Superior temporal gyrus (tissue), 1 donor: ENCODE measurements at regions not wholly inside any gene's neighbourhood (a gene's known extent, or its start where the extent isn't known, plus 50 kb on each side); places are given as distances from the start of the nearest gene placed in this dataset.

ENCODE experiments used
- DNase-seq: peaks from one replicate; pipeline ENCODE4 v3.0.0-alpha.2; 2016; ENCODE audit errors: extremely low spot score

DNA sequence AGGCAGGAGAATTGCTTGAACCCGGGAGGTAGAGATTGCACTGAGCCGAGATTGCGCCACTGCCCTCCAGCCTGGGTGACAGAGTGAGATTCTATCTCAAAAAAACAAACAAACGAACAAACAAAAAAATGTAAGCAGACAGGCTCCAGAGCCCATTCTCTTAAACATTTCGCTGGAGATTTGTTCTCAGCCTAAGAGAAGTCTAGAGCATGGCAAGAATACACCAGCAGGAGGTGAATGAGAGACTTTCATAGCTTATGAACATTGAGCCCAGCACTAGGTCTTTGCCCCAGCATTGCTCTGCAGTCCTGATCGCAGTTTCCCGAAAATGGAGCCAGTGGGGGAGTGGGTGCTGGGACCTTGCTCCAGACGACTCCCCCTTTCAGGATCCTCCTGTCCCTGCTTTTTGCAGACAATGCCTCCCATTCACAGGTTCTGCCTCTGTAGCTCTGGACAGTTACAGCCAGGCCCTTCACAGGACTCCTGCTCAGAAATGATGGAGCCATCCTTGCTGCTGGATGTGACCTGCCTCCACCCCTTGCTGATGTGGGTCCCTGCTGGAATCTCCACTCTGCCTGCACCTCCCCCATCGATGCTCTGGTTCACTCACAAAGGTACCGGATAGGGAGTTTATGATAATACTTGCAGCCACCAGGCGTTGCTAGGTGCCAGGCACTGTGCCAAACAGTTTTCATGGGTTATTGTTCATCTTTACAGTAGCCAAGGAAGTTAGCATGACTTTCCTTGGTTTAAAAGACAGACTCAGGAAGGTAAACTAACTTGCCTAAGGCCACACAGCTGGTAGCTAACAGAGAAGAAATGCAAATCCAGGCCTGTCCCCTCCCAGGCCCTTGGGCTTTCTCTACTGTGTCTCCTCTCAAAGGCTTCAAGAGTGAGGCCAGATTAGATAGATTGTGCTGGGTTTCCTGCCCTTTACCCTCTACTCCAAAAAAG lies 329.7 kb upstream of the TLE3 start:
- DNase-seq: no peak

- DNase-seq: no peak
These were observed 328.5 kb upstream of the TLE3 start for GRCh38 chr15:70426096-70426821.

- no peak for DNase-seq
These were observed 327.3 kb upstream of the TLE3 start for GRCh38 chr15:70424937-70425411.

DNA sequence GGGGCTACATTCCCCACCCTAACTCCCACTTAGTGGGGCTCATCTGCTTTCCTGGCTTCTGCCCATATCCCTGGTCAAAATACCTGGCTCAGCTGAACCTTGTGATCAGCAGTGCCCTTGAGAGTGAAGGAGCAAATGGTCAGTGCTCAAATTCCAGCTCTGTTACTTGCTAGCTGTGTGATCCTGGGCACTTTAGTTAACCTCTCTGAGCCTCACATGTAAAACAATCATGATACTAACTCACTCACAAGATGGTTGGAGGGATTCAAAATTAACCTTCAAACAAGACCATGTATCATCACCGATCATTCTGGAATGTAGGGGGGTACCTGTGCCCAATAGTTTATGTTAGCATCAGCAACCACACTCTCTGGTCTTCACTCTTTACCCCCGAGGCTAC lies 325.6 kb upstream of the TLE3 start:
- no peak for DNase-seq

DNA sequence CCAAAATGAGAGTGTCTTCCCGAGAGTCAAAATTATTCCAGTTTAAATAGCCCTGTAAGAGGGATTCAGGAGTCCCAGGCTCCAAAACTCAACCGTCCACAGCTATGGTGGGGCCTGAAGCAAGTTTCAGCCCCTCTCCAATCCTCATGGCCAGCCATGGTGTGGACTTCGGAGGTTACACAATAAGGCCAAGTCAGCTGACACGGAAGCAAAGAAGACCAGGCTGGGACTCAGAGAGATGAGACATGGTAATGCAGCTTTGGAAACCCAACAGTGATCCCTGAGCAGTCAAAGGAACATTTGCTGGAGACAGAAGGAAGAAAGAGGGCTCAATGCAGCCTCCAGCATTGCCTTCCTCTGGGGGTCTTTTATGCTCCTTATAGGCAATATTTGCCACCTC lies 324.6 kb upstream of the TLE3 start:
- DNase-seq: no peak

- DNase-seq: no peak
These were observed 323.3 kb upstream of the TLE3 start for GRCh38 chr15:70420948-70421482.

DNA sequence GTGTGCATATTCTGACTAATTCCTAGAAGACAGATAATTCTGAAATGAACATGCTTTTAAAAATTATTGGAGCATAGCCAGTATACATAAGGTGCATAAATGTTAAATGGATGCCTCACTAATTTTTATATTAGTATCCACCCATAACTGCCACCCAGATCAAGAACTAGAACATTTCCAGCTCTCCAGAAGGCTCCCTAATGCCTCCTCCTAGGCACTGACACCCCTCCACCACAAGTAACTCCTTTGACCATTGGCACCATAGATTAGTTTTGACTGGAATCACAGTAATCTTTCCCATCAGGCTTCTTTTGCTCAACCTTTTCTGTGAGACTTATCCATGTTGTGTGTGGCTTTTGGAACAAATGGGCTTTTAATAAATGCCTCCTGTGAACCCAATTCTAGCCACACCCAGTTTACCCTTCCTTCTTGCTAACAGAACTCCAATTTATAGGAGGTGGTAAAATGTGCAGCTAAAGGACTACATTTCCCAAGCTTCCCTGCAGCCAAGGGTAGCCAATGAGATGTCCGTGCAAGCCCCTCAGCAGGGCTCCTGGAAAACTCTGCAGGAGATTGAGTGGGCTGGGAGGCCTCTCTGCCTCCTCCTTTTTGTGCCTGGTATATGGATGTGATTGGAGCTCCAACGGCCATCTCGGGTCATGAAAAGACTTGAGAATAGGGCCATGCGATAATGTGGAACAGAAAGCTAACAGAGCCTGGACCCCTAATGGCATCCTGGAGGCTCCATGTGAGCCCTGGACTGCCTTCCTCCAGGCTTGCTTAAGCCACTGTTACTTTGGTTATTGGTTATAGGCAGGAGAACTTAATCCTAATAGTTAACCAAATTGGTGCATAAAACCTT lies 322.6 kb upstream of the TLE3 start:
- no peak for DNase-seq

- DNase-seq: no peak
These were observed 321.2 kb upstream of the TLE3 start for GRCh38 chr15:70418943-70419342.

- no peak for DNase-seq
These were observed 319.8 kb upstream of the TLE3 start for GRCh38 chr15:70417535-70417934.

GRCh38 chr15:70416829-70417228 lies 319.1 kb upstream of the TLE3 start:
- DNase-seq: no peak

GRCh38 chr15:70415398-70415797 lies 317.7 kb upstream of the TLE3 start:
- DNase-seq: no peak

- no peak for DNase-seq
These were observed 316.9 kb upstream of the TLE3 start for GRCh38 chr15:70414626-70415025.

GRCh38 chr15:70412794-70413193 lies 315.1 kb upstream of the TLE3 start:
- DNase-seq: no peak

DNA sequence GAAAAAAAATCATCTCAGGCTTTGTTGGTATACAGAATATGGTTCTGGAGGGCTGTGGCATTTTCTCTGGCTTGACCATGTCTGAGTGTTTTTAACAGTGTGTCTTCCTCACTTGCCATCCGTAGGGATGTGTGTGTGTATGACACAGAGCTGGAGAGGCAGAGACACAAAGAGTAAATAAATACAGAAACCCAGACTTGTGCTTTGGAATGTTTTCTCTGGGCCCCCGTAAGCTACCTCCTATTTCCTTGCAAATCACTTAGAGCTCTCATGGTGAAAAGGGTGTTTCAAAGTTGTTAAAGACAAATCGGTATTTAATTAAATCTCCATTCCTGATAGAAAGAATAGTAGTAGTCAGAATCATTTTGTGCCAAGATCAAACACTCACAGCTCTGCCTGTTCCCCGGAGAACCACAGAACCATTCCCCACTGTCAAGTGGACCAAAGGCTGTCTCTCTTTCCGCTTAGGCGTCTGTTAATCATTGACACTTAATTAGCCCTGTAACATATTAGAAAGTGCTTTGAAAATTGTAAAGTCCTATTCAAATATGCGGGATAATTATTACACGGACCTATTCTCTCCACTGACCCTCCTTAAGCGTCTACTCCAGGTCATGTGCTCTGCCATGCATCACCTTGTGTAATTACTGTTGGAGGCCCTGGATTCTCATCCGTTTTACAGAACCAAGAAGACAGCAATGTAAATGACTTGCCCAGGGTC lies 313.6 kb upstream of the TLE3 start:
- no peak for DNase-seq

GRCh38 chr15:70410371-70410985 lies 312.8 kb upstream of the TLE3 start:
- DNase-seq: no peak

DNA sequence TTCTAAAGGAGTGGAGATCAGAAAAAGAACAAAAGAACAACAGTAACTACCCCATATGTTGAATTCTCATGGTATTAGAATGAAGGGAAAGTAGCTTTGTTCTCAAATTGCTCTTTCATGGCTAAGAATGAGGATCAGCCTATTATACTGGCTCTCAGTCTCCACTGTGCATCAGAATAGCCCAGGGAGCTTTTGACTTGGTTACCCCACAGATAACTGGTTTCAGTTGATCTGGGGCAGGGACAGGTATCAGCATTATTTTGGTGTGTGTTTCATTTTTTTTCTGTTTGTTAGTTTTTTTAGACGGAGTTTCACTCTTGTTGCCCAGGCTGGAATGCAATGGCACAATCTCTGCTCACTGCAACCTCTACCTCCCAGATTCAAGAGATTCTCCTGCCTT lies 311.7 kb upstream of the TLE3 start:
- DNase-seq: no peak

DNA sequence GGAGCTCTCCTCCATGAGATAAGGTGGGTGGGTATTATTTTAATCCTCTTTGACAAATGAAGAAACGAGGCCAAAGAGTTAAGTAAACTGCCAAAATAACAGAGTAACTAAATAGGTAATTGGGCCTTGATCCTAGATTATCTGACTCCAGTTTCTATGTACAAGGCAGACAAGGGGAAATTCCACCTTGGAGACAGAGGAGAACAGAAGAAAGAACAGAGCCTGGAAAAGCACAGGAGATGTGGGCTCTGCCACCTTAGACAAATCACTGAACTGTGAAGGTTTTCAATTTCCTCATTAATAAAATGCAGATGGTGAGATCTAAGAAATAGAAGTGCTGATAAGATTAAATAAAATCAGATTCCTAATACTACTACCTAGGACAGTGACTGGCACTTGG lies 310.2 kb upstream of the TLE3 start:
- no peak for DNase-seq

- DNase-seq: no peak
These were observed 309.6 kb upstream of the TLE3 start for GRCh38 chr15:70407336-70407670.

DNA sequence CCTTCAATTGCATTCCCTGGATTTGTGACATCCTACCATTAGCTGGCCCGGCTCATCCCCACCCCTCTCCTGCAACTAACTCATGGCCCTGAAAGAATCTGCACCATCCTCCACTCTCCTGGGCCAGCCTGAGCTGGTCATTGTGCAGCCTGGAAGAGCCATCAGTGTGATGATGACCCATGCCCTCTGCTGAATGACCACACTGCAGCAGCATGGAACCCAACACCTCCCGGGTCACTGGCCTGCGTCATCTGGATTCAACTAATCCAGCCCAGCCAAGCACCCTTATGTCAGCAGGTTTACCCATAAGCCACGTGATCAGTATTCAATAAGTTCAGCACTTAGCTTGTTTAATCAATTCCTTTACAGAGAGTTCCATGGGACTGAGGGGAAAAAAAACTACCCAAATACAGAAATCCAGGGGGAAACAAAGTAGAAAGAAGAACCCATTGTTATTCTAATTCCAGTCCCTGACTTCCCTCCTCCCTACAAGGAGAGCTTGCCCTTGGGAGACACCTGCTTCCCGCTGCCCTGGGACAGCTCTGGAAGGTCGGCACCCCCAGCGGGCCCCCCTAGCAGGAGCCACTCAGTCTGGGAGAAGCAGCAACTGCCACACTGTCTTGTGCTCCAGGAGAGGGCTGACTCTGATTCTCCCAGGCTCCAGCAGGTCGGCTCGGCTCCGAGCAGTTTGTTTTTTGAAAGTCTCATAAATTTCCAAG lies 309.1 kb upstream of the TLE3 start:
- no peak for DNase-seq

DNA sequence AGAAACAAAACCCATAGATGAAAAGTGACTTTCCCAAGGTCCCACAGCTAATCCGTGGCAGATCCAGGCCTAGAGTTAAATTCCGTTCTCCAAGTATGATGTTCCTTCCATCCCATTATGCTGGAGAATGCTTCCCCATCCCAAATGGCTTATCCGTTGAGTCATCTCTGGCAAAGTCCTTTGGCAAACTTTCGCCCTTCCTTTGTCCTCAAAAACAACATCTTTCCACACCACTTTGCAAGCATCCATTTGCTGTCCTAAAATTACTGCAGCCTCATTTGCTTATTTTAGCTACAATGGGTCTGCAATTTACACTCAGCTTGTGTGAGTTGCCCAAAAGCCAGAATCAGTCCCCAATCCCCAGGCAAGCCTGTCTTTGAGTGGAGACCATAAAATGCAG lies 304.0 kb upstream of the TLE3 start:
- DNase-seq: no peak
